RWPE2 (cell line): ENCODE measurements at regions not wholly inside any gene's neighbourhood (a gene's known extent, or its start where the extent isn't known, plus 50 kb on each side); places are given as distances from the start of the nearest gene placed in this dataset.

Source experiments
- ATAC-seq: fragments of 200-7000 bp; cut with Tn5 transposase; 3 replicates; pipeline ENCODE4 v1.9.1; 2021; ENCODE audit warnings: low read depth
- DNase-seq: peaks from one replicate; pipeline ENCODE4 v3.0.0-alpha.2; 2020; ENCODE audit warnings: low spot score
- H3K27ac ChIP-seq: fragments of 450-650 bp; 2 replicates; pipeline ENCODE4 v1.5.1; 2017; ENCODE audit warnings: mild to moderate bottlenecking; ENCODE audit not compliant: poor library complexity, severe bottlenecking
- H3K27me3 ChIP-seq: fragments of 250-450 bp; sonication (Bioruptor Pico); 2 replicates; pipeline ENCODE4 v1.5.1; 2021; ENCODE audit warnings: mild to moderate bottlenecking, moderate library complexity; ENCODE audit not compliant: insufficient read depth, poor library complexity, severe bottlenecking
- H3K36me3 ChIP-seq: fragments of 250-450 bp; sonication (Bioruptor Pico); 2 replicates; pipeline ENCODE4 v1.5.1; 2020; ENCODE audit warnings: low read depth, mild to moderate bottlenecking, moderate library complexity
- H3K4me1 ChIP-seq: fragments of 250-450 bp; sonication (Bioruptor Pico); 2 replicates; pipeline ENCODE4 v1.5.1; 2021; ENCODE audit warnings: mild to moderate bottlenecking, moderate library complexity; ENCODE audit not compliant: insufficient read depth, poor library complexity, severe bottlenecking
- H3K4me3 ChIP-seq: fragments of 250-450 bp; sonication (Bioruptor Pico); 2 replicates; pipeline ENCODE4 v1.5.1; 2021; ENCODE audit warnings: mild to moderate bottlenecking, moderate library complexity; ENCODE audit not compliant: severe bottlenecking
- H3K9me3 ChIP-seq: fragments of 250-450 bp; sonication (Bioruptor Pico); 2 replicates; pipeline ENCODE4 v1.5.1; 2021; ENCODE audit warnings: mild to moderate bottlenecking, moderate library complexity; ENCODE audit not compliant: severe bottlenecking
- TF ChIP-seq, protein P1 (sequence below): fragments of 450-650 bp; IDR thresholded peaks from one replicate; pipeline ENCODE4 v1.5.1; 2017; ENCODE audit warnings: mild to moderate bottlenecking, moderate library complexity; ENCODE audit not compliant: poor library complexity, severe bottlenecking

DNA sequence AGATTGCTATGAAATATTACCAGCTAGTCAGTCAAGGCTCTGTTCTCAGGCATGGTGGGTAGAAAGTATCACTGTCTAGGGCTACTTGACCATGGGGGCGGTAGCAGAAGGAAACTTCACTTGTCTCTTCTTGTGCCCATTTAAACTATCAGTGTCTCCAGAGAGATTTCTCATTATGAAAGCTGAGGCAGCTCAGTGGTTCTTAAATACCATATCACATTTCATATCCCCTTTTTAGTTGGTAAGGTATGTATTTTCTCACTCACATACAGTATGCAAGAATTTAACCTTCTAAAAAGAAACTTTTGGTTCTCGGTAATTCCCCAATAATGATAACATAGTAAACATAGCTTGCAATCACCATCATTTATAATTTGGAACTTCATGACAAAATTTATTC lies 1180.0 kb upstream of the TENM4 start:
- Histone ChIP-seq H3K27me3 (no peaks in the 10 kb centered on the region), H3K9me3 (no peaks in the 10 kb centered on the region), H3K27ac (no peak overlapping the region), H3K4me3 (no peak overlapping the region), H3K36me3 (no peaks in the 10 kb centered on the region), H3K4me1 (no peaks in the 10 kb centered on the region)
- no peak for ATAC-seq
- TF ChIP-seq, protein P1, sequence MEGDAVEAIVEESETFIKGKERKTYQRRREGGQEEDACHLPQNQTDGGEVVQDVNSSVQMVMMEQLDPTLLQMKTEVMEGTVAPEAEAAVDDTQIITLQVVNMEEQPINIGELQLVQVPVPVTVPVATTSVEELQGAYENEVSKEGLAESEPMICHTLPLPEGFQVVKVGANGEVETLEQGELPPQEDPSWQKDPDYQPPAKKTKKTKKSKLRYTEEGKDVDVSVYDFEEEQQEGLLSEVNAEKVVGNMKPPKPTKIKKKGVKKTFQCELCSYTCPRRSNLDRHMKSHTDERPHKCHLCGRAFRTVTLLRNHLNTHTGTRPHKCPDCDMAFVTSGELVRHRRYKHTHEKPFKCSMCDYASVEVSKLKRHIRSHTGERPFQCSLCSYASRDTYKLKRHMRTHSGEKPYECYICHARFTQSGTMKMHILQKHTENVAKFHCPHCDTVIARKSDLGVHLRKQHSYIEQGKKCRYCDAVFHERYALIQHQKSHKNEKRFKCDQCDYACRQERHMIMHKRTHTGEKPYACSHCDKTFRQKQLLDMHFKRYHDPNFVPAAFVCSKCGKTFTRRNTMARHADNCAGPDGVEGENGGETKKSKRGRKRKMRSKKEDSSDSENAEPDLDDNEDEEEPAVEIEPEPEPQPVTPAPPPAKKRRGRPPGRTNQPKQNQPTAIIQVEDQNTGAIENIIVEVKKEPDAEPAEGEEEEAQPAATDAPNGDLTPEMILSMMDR: no peak
- DNase-seq: no peak

DNA sequence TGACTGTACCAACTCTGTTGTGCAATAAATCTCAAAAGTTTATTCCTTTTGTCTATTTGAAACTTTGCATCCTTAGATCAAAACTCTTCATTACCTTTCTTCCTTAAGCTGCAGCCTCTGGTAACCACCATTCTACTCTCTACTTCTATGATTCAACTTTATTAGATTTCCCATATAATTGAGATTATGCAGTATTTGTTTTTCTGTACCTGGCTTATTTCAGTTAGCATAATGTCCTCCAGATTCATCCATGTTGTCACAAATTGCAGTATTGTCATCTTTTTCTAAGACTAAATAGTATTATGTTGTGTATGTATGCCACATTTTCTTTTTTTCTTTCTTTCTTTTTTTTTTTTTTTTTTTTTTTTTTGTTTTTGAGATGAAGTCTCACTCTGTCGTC lies 1176.3 kb upstream of the TENM4 start:
- no peak for ATAC-seq
- Histone ChIP-seq H3K27me3 (no peaks in the 10 kb centered on the region), H3K36me3 (no peaks in the 10 kb centered on the region), H3K27ac (no peak overlapping the region), H3K4me3 (no peak overlapping the region), H3K9me3 (no peaks in the 10 kb centered on the region), H3K4me1 (no peaks in the 10 kb centered on the region)
- DNase-seq: no peak
- TF ChIP-seq, protein P1: no peak

DNA sequence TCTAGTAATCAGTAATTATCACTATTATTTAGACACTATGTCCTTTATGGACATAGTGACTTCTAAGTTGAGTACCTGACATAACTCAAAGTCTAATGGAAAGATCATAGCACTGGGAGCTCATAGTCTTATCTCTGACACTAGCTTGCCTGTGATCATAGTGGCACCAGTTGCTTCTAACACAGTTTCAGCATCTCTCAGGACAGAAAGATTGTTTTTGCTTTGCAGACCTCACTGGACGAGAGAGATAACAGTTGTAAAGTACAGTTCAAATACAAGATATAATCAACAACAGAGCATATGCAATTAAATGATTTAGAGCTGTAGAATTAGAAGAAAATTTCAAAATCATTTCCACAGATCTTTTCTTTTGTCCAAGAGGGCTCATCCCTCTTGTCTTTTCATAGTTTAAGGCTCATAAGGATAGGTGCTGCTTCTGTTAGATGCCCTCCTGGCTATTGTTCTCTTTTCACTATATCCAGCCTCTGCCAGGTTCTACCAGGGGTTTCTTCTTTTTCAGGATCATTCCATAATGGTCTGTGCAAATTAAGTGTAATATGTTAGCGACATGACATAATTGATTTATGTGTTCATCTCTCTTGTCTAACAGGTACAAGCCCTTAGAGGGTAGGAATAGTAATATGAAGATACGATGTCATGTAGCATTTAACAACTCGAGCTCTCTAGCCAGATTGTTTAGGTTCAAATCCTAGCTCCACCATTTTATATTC lies 1175.4 kb upstream of the TENM4 start:
- ATAC-seq (no peak), DNase-seq (no peak)
- H3K4me1 ChIP-seq: no peaks in the 10 kb centered on the region
- no peak overlapping the region for H3K4me3 ChIP-seq
- TF ChIP-seq, protein P1: no peak
- H3K9me3 ChIP-seq: no peaks in the 10 kb centered on the region
- no peak overlapping the region for H3K27ac ChIP-seq
- H3K36me3 ChIP-seq: no peaks in the 10 kb centered on the region
- no peaks in the 10 kb centered on the region for H3K27me3 ChIP-seq

DNA sequence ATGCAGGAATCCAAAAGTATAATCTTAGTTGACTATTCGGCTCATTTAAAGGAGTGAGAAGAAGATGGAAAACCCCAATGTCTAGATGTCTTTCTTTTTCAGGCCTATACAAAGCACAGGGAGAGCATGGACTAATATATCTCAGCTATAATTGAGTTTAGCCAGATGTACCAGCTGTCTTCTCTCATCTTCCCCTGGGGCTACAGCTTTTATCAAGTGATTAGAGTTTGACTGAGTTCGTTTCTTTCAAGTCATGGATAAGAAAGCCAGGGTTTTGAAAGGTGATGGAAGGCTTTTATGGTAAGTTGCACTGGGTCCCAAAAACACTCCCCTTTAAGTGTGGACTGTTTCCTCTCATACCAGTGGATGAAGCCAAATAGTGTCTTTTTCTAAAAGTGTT lies 1172.8 kb upstream of the TENM4 start:
- H3K4me1 ChIP-seq: no peaks in the 10 kb centered on the region
- TF ChIP-seq, protein P1: no peak
- DNase-seq: no peak
- no peak overlapping the region for H3K27ac ChIP-seq
- H3K9me3 ChIP-seq: no peaks in the 10 kb centered on the region
- no peaks in the 10 kb centered on the region for H3K36me3 ChIP-seq
- no peak overlapping the region for H3K4me3 ChIP-seq
- no peak for ATAC-seq
- H3K27me3 ChIP-seq: no peaks in the 10 kb centered on the region

DNA sequence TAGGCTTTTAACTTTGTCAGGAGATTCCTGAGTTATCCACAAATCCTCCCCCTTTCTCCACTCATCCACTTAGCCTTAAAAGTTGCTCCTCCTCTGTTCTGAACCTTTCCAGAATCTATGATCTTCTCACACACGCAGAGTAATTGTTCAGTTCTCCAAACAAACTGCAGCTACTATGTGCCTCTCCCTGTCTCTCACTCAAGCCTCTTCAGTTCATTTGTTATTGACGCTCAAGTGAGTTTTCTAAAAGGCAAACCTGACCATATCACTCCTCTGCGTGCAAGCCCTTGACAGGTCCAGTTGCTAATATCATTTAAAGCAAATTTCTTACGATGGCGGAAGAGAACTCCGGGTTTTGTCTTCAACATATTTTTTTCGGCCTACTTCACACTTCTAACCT lies 1169.7 kb upstream of the TENM4 start:
- TF ChIP-seq, protein P1: no peak
- no peak overlapping the region for H3K4me3 ChIP-seq
- H3K27me3 ChIP-seq: no peaks in the 10 kb centered on the region
- no peaks in the 10 kb centered on the region for H3K9me3 ChIP-seq
- no peaks in the 10 kb centered on the region for H3K4me1 ChIP-seq
- no peak for ATAC-seq
- H3K27ac ChIP-seq: no peak overlapping the region
- no peaks in the 10 kb centered on the region for H3K36me3 ChIP-seq
- DNase-seq: no peak
